ENCODE measurements at regions not wholly inside any gene's neighbourhood (a gene's known extent, or its start where the extent isn't known, plus 50 kb on each side); places are given as distances from the start of the nearest gene placed in this dataset.

GRCh38 chr2:220985561-220985960, 586.5 kb downstream of the EPHA4 start:
- DNase-seq (ENCODE audit: low spot score) = no peak

- no peak for DNase-seq (ENCODE audit: low spot score)
Observed at GRCh38 chr2:220987839-220988238, 584.3 kb downstream of the EPHA4 start.

GRCh38 chr2:220991972-220992371, 580.1 kb downstream of the EPHA4 start:
- DNase-seq (ENCODE audit: low spot score) = no peak

GRCh38 chr2:220994846-220995245, 577.3 kb downstream of the EPHA4 start:
- no peak for DNase-seq (ENCODE audit: low spot score)

- no peak for DNase-seq (ENCODE audit: low spot score)
Observed at GRCh38 chr2:220995581-220995980, 576.5 kb downstream of the EPHA4 start.

- DNase-seq (ENCODE audit: low spot score) = no peak
Observed at GRCh38 chr2:220998156-220998555, 573.9 kb downstream of the EPHA4 start.

- no peak for DNase-seq (ENCODE audit: low spot score)
Observed at GRCh38 chr2:220999356-220999755, 572.7 kb downstream of the EPHA4 start.

- DNase-seq (ENCODE audit: low spot score) = no peak
Observed at GRCh38 chr2:221001381-221001801, 570.7 kb downstream of the EPHA4 start.

GRCh38 chr2:221002101-221002685, 569.9 kb downstream of the EPHA4 start:
- DNase-seq (ENCODE audit: low spot score) = no peak

- no peak for DNase-seq (ENCODE audit: low spot score)
Observed at GRCh38 chr2:221005338-221005737, 566.8 kb downstream of the EPHA4 start.

- no peak for DNase-seq (ENCODE audit: low spot score)
Observed at GRCh38 chr2:221006084-221006483, 566.0 kb downstream of the EPHA4 start.

GRCh38 chr2:221016551-221016950, 555.6 kb downstream of the EPHA4 start:
- no peak for DNase-seq (ENCODE audit: low spot score)

GRCh38 chr2:221018262-221018661, 553.8 kb downstream of the EPHA4 start:
- DNase-seq (ENCODE audit: low spot score) = peak; percentile 17

- DNase-seq (ENCODE audit: low spot score) = no peak
Observed at GRCh38 chr2:221019668-221020067, 552.4 kb downstream of the EPHA4 start.

- no peak for DNase-seq (ENCODE audit: low spot score)
Observed at GRCh38 chr2:221022554-221022953, 549.5 kb downstream of the EPHA4 start.

GRCh38 chr2:221025398-221025797, 546.7 kb downstream of the EPHA4 start:
- DNase-seq (ENCODE audit: low spot score) = no peak

GRCh38 chr2:221034026-221034701, 537.9 kb downstream of the EPHA4 start:
- DNase-seq (ENCODE audit: low spot score) = no peak

- no peak for DNase-seq (ENCODE audit: low spot score)
Observed at GRCh38 chr2:221034973-221035372, 537.1 kb downstream of the EPHA4 start.

- no peak for DNase-seq (ENCODE audit: low spot score)
Observed at GRCh38 chr2:221042926-221043325, 529.2 kb downstream of the EPHA4 start.

- no peak for DNase-seq (ENCODE audit: low spot score)
Observed at GRCh38 chr2:221044781-221045180, 527.3 kb downstream of the EPHA4 start.

- DNase-seq (ENCODE audit: low spot score) = no peak
Observed at GRCh38 chr2:221050020-221050795, 521.9 kb downstream of the EPHA4 start.

GRCh38 chr2:221051162-221051561, 520.9 kb downstream of the EPHA4 start:
- DNase-seq (ENCODE audit: low spot score) = no peak

- DNase-seq (ENCODE audit: low spot score) = no peak
Observed at GRCh38 chr2:221060376-221060775, 511.7 kb downstream of the EPHA4 start.

Data from iPS-NIHi11 (cell line).